CD14-positive monocyte (primary cell): ENCODE measurements at regions not wholly inside any gene's neighbourhood (a gene's known extent, or its start where the extent isn't known, plus 50 kb on each side); places are given as distances from the start of the nearest gene placed in this dataset.

Experiments
- DNase-seq, 3 donors: peaks; one replicate each; pipeline ENCODE4 v3.0.0-alpha.2; 2011 to 2022
- H2AFZ ChIP-seq: 2 replicates; pipeline ENCODE4 v1.6.0; 2012; ENCODE audit warnings: mild to moderate bottlenecking, low read depth, low read length, inconsistent platforms; ENCODE audit not compliant: insufficient read depth, poor library complexity, severe bottlenecking
- H3K27ac ChIP-seq, 2 donors: 1 replicate in 1 of 2; 2 replicates in 1 of 2; pipeline ENCODE4 v1.5.1; 2012 to 2013; ENCODE audit warnings: low read length in 2 of 2, control low read depth in 1 of 2, inconsistent platforms in 1 of 2, low read depth in 1 of 2, mild to moderate bottlenecking in 1 of 2
- H3K27me3 ChIP-seq, 2 donors: one replicate each; pipeline versions ENCODE4 v1.6.0 to v1.6.1; 2011 to 2013; ENCODE audit warnings: low read length in 2 of 2; ENCODE audit not compliant: control insufficient read depth in 2 of 2, insufficient read depth in 2 of 2
- H3K36me3 ChIP-seq, 2 donors: replicated peaks in 1 of 2; 1 replicate in 1 of 2; 2 replicates in 1 of 2; pipeline versions ENCODE4 v1.5.1 to v1.6.1; 2012 to 2013; ENCODE audit warnings: low read length in 2 of 2, control low read depth in 1 of 2, inconsistent platforms in 1 of 2, mild to moderate bottlenecking in 1 of 2; ENCODE audit not compliant: insufficient read depth in 2 of 2, control insufficient read depth in 1 of 2
- H3K4me1 ChIP-seq, 2 donors: 1 replicate in 1 of 2; 2 replicates in 1 of 2; pipeline versions ENCODE4 v1.5.1 to v1.6.1; 2012 to 2013; ENCODE audit warnings: low read length in 2 of 2, control low read depth in 1 of 2, inconsistent platforms in 1 of 2, mild to moderate bottlenecking in 1 of 2, moderate library complexity in 1 of 2; ENCODE audit not compliant: insufficient read depth in 2 of 2, control insufficient read depth in 1 of 2
- H3K4me2 ChIP-seq: replicated peaks from 2 replicates; pipeline ENCODE3; 2012; ENCODE audit warnings: low read length, moderate library complexity, mild to moderate bottlenecking; ENCODE audit not compliant: poor library complexity, severe bottlenecking; ENCODE audit errors: extremely low read depth
- H3K4me3 ChIP-seq, 3 experiments: fragments of 200-600 bp in 1 of 3; sonication (generic) in 1 of 3; replicated peaks in 1 of 3; 1 replicate in 2 of 3; 2 replicates in 1 of 3; pipeline ENCODE4 v1.5.1; 2011 to 2013; ENCODE audit warnings: low read length in 3 of 3, mild to moderate bottlenecking in 3 of 3, control low read depth in 2 of 3, low read depth in 2 of 3, inconsistent platforms in 1 of 3, moderate library complexity in 1 of 3
- H3K79me2 ChIP-seq: 2 replicates; pipeline ENCODE4 v1.6.0; 2012; ENCODE audit warnings: mild to moderate bottlenecking, control low read depth, inconsistent platforms, low read length, moderate library complexity; ENCODE audit not compliant: insufficient read depth
- H3K9ac ChIP-seq: 2 replicates; pipeline ENCODE4 v1.6.0; 2017; ENCODE audit warnings: low read length, mild to moderate bottlenecking; ENCODE audit not compliant: insufficient read depth, poor library complexity, severe bottlenecking
- H3K9me3 ChIP-seq, 2 donors: replicated peaks in 1 of 2; 1 replicate in 1 of 2; 2 replicates in 1 of 2; pipeline versions ENCODE4 v1.5.1 to v1.6.1; 2012 to 2013; ENCODE audit warnings: low read length in 2 of 2, control low read depth in 1 of 2; ENCODE audit not compliant: control insufficient read depth in 1 of 2, insufficient read depth in 1 of 2
- H4K20me1 ChIP-seq: 2 replicates; pipeline ENCODE4 v1.6.0; 2012; ENCODE audit warnings: mild to moderate bottlenecking, low read length, control low read depth, moderate library complexity; ENCODE audit not compliant: insufficient read depth
- H3K27ac Mint-ChIP-seq, 7 donors: one replicate each; pipeline ENCODE4 v1.8.0; 2020; ENCODE audit warnings: mild to moderate bottlenecking in 7 of 7, mixed read lengths in 7 of 7, moderate library complexity in 6 of 7, inconsistent platforms in 2 of 7
- H3K27me3 Mint-ChIP-seq, 3 donors: one replicate each; pipeline ENCODE4 v1.8.0; 2021 to 2022; ENCODE audit warnings: low read depth in 3 of 3, mild to moderate bottlenecking in 3 of 3, mixed read lengths in 3 of 3, moderate library complexity in 3 of 3, inconsistent platforms in 1 of 3
- H3K36me3 Mint-ChIP-seq, 2 donors: one replicate each; pipeline ENCODE4 v1.8.0; 2020; ENCODE audit warnings: mixed read lengths in 2 of 2, inconsistent platforms in 1 of 2, mild to moderate bottlenecking in 1 of 2
- H3K4me1 Mint-ChIP-seq: one replicate; pipeline ENCODE4 v1.8.0; 2020; ENCODE audit warnings: mild to moderate bottlenecking, mixed read lengths
- H3K4me3 Mint-ChIP-seq, 2 donors: one replicate each; pipeline ENCODE4 v1.8.0; 2020; ENCODE audit warnings: mild to moderate bottlenecking in 2 of 2, mixed read lengths in 2 of 2, moderate library complexity in 1 of 2
- H3K9me3 Mint-ChIP-seq, 7 donors: one replicate each; pipeline ENCODE4 v1.8.0; 2020 to 2022; ENCODE audit warnings: mixed read lengths in 7 of 7, mild to moderate bottlenecking in 6 of 7, moderate library complexity in 6 of 7, inconsistent platforms in 2 of 7
- WGBS: methylation state at CpG from one replicate; pipeline ENCODE4 v1.1.5; 2013; ENCODE audit warnings: missing lambda C conversion rate; ENCODE audit not compliant: insufficient coverage; 5-methylcytosine and 5-hydroxymethylcytosine counted together
- intact Hi-C, 2 donors: fragments of 100-400 bp; cut with micrococcal nuclease; formaldehyde crosslinking; loops; one replicate each; pipeline versions ENCODE4 v1.15.0 to v1.15.1; 2023
- TF ChIP-seq, protein P1 (sequence below): fragments of 200-600 bp; IDR thresholded peaks from one replicate; pipeline ENCODE4 v1.8.0; 2022; ENCODE audit warnings: antibody characterized with exemption, mild to moderate bottlenecking

DNA sequence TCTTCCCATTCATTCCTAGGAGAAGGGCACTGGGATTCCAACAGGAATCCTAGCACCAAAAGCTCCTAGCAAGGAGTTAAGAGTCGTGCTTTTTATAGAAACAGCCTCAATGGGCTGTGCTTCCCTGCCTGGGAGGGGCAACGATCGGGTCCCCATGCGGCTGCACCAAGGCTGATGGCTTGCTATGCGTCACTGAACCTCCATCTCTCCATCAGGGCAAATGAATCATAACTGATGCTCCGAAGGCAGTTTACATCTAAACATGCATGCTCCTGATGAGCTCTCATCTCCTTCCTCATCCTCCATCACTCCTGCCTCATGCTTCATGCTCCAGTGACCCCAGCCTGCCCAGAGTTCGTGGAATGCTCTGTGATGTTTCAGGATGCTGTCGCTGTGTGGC lies 270.5 kb downstream of the FOXL1 start:
- Histone ChIP-seq H4K20me1 (no peaks in the 10 kb centered on the region), H2AFZ (no peak overlapping the region), H3K4me1 (no peaks in the 10 kb centered on the region), H3K27ac (no peak overlapping the region), H3K4me2 (no peak overlapping the region), H3K9me3 (no peaks in the 10 kb centered on the region), H3K9ac (no peak overlapping the region), H3K27me3 (no peaks in the 10 kb centered on the region), H3K36me3 (no peaks in the 10 kb centered on the region), H3K79me2 (no peaks in the 10 kb centered on the region), H3K4me3 (no peak overlapping the region)
- 88% methylated on average over 8 of the region's 8 CpGs for WGBS
- intact Hi-C loops, result no loop called here
- DNase-seq, result no peak
- Mint-ChIP-seq H3K9me3 (peaks cover 0 to 2% (median 0%) of the 10 kb centered on the region in 7 donors), H3K4me3 (no peak overlapping the region), H3K27me3 (peaks cover 0 to 7% (median 1%) of the 10 kb centered on the region in 3 donors), H3K36me3 (no peaks in the 10 kb centered on the region), H3K27ac (no peak overlapping the region), H3K4me1 (no peaks in the 10 kb centered on the region)
- TF ChIP-seq, protein P1, sequence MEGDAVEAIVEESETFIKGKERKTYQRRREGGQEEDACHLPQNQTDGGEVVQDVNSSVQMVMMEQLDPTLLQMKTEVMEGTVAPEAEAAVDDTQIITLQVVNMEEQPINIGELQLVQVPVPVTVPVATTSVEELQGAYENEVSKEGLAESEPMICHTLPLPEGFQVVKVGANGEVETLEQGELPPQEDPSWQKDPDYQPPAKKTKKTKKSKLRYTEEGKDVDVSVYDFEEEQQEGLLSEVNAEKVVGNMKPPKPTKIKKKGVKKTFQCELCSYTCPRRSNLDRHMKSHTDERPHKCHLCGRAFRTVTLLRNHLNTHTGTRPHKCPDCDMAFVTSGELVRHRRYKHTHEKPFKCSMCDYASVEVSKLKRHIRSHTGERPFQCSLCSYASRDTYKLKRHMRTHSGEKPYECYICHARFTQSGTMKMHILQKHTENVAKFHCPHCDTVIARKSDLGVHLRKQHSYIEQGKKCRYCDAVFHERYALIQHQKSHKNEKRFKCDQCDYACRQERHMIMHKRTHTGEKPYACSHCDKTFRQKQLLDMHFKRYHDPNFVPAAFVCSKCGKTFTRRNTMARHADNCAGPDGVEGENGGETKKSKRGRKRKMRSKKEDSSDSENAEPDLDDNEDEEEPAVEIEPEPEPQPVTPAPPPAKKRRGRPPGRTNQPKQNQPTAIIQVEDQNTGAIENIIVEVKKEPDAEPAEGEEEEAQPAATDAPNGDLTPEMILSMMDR, result no peak

DNA sequence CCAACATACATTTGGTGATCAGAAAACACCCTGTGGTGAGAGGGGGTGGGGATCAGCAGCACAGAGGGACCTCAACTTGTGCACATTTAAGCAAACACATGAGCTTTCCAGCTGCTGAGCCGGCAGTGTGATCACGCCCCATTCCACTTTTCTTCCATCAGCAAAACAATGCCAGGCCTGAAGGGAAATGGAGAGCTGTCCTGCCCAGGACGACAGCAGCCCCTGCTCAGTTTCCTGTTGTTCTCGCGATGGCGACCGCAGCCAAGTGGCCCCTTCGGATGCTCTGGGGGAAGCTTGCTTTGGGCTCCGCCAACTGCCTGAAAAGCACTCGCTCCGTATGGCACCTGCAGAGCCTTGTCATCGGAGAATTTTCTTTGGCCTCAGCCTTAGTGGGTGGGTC lies 272.3 kb downstream of the FOXL1 start:
- WGBS, result 6% methylated on average over 9 of the region's 12 CpGs
- peaks cover 0 to 7% (median 1%) of the 10 kb centered on the region in 3 donors for H3K27me3 Mint-ChIP-seq
- intact Hi-C loops, result no loop called here
- no peaks in the 10 kb centered on the region for H3K4me1 Mint-ChIP-seq
- H3K27ac ChIP-seq, result no peak overlapping the region
- no peak overlapping the region for H3K4me3 Mint-ChIP-seq
- H3K9me3 ChIP-seq, result no peaks in the 10 kb centered on the region
- H4K20me1 ChIP-seq, result no peaks in the 10 kb centered on the region
- H3K27me3 ChIP-seq, result no peaks in the 10 kb centered on the region
- H3K9me3 Mint-ChIP-seq, result peaks cover 0 to 1% (median 0%) of the 10 kb centered on the region in 7 donors
- H3K36me3 Mint-ChIP-seq, result no peaks in the 10 kb centered on the region
- TF ChIP-seq, protein P1, result no peak
- no peak overlapping the region for H3K4me2 ChIP-seq
- DNase-seq, result no peak
- no peaks in the 10 kb centered on the region for H3K4me1 ChIP-seq
- no peak overlapping the region for H3K27ac Mint-ChIP-seq
- H3K79me2 ChIP-seq, result no peaks in the 10 kb centered on the region
- no peaks in the 10 kb centered on the region for H3K36me3 ChIP-seq
- no peak overlapping the region for H3K4me3 ChIP-seq
- no peak overlapping the region for H3K9ac ChIP-seq
- H2AFZ ChIP-seq, result no peak overlapping the region
